Skin epidermis (tissue), 12 donors: ENCODE measurements at regions not wholly inside any gene's neighbourhood (a gene's known extent, or its start where the extent isn't known, plus 50 kb on each side); places are given as distances from the start of the nearest gene placed in this dataset.

Experiments
- H3K27ac ChIP-seq, 21 experiments: fragments of 200-600 bp; sonication (generic) in 11 of 21; one replicate each; pipeline ENCODE4 v1.5.0; 2020; ENCODE audit warnings: mild to moderate bottlenecking in 3 of 21, inconsistent platforms in 2 of 21, moderate library complexity in 2 of 21
- H3K4me3 ChIP-seq, 7 experiments: fragments of 200-600 bp; sonication (generic) in 2 of 7; one replicate each; pipeline ENCODE4 v1.5.0; 2020; ENCODE audit warnings: inconsistent platforms in 2 of 7, mild to moderate bottlenecking in 2 of 7, moderate library complexity in 1 of 7

GRCh38 chr10:43971981-43972380 lies 323.3 kb upstream of the ZNF32 start:
- no peak overlapping the region for H3K4me3 ChIP-seq
- H3K27ac ChIP-seq: no peak overlapping the region

- Histone ChIP-seq H3K4me3 (no peak overlapping the region), H3K27ac (no peak overlapping the region)
Measured at GRCh38 chr10:43971306-43971705, 322.6 kb upstream of the ZNF32 start.

GRCh38 chr10:43970717-43971116 lies 322.0 kb upstream of the ZNF32 start:
- H3K4me3 ChIP-seq: no peak overlapping the region

GRCh38 chr10:43970018-43970698 lies 321.5 kb upstream of the ZNF32 start:
- no peak overlapping the region for H3K27ac ChIP-seq
- no peak overlapping the region for H3K4me3 ChIP-seq

More at GRCh38 chr10:43970717-43971116, 322.0 kb upstream of the ZNF32 start:
- H3K27ac ChIP-seq: no peak overlapping the region

- Histone ChIP-seq H3K27ac (no peak overlapping the region), H3K4me3 (no peak overlapping the region)
Measured at GRCh38 chr10:43969506-43969905, 320.8 kb upstream of the ZNF32 start.

- Histone ChIP-seq H3K4me3 (no peak overlapping the region), H3K27ac (no peak overlapping the region)
Measured at GRCh38 chr10:43968961-43969360, 320.3 kb upstream of the ZNF32 start.

- H3K27ac ChIP-seq: no peak overlapping the region
- no peak overlapping the region for H3K4me3 ChIP-seq
Measured at GRCh38 chr10:43968076-43968475, 319.4 kb upstream of the ZNF32 start.

- Histone ChIP-seq H3K4me3 (no peak overlapping the region), H3K27ac (no peak overlapping the region)
Measured at GRCh38 chr10:43966571-43966965, 317.9 kb upstream of the ZNF32 start.

GRCh38 chr10:43965918-43966570 lies 317.4 kb upstream of the ZNF32 start:
- Histone ChIP-seq H3K27ac (peak overlapping the region in 1 of 21 experiments; percentile 12), H3K4me3 (no peak overlapping the region)

GRCh38 chr10:43965033-43965917 lies 316.6 kb upstream of the ZNF32 start:
- H3K27ac ChIP-seq: peak overlapping the region in 8 of 21 experiments; percentile 12 to 65 (median 34)
- no peak overlapping the region for H3K4me3 ChIP-seq

- Histone ChIP-seq H3K27ac (peak overlapping the region in 6 of 21 experiments; percentile 12 to 65 (median 40)), H3K4me3 (no peak overlapping the region)
Measured at GRCh38 chr10:43964486-43964885, 315.8 kb upstream of the ZNF32 start.

- no peak overlapping the region for H3K4me3 ChIP-seq
- H3K27ac ChIP-seq: peak overlapping the region in 4 of 21 experiments; percentile 13 to 65 (median 52)
Measured at GRCh38 chr10:43963793-43964425, 315.2 kb upstream of the ZNF32 start.

- no peak overlapping the region for H3K27ac ChIP-seq
- H3K4me3 ChIP-seq: no peak overlapping the region
Measured at GRCh38 chr10:43963379-43963778, 314.7 kb upstream of the ZNF32 start.

- Histone ChIP-seq H3K4me3 (no peak overlapping the region), H3K27ac (no peak overlapping the region)
Measured at GRCh38 chr10:43962346-43963191, 313.9 kb upstream of the ZNF32 start.

- no peak overlapping the region for H3K4me3 ChIP-seq
- no peak overlapping the region for H3K27ac ChIP-seq
Measured at GRCh38 chr10:43961523-43962345, 313.1 kb upstream of the ZNF32 start.

GRCh38 chr10:43960981-43961380 lies 312.3 kb upstream of the ZNF32 start:
- Histone ChIP-seq H3K4me3 (no peak overlapping the region), H3K27ac (no peak overlapping the region)

- no peak overlapping the region for H3K27ac ChIP-seq
- H3K4me3 ChIP-seq: no peak overlapping the region
Measured at GRCh38 chr10:43960477-43960876, 311.8 kb upstream of the ZNF32 start.

GRCh38 chr10:43960135-43960415 lies 311.4 kb upstream of the ZNF32 start:
- Histone ChIP-seq H3K4me3 (no peak overlapping the region), H3K27ac (no peak overlapping the region)
